ENCODE measurements at regions not wholly inside any gene's neighbourhood (a gene's known extent, or its start where the extent isn't known, plus 50 kb on each side); places are given as distances from the start of the nearest gene placed in this dataset.

GRCh38 chr7:26061678-26062603 is 90.1 kb upstream of the NFE2L3 start:
- CTCF ChIA-PET, result interaction anchor here (0.8 to 4.2 kb wide), 16 partner anchors 8 to 304 kb away, joined by 3 to 84 read pairs (median 4); no protein-coding TSS in a partner anchor
- peak; percentile 80 for TF ChIP-seq CTCF (IDR thresholded peaks at IDR 0.05; ENCODE audit: control extremely low read depth, extremely low read depth, low read depth, missing control alignments)

GRCh38 chr7:26065652-26066051 is 86.3 kb upstream of the NFE2L3 start:
- no peak for DNase-seq (ENCODE audit: extremely low spot score)
- CTCF ChIA-PET, result interaction anchor here (1.8 to 4.9 kb wide), 3 partner anchors 16 to 173 kb away, joined by 6 to 84 read pairs (median 16); no protein-coding TSS in a partner anchor
- TF ChIP-seq CTCF (IDR thresholded peaks at IDR 0.05; ENCODE audit: control extremely low read depth, extremely low read depth, low read depth, missing control alignments), result no peak
- POLR2A ChIA-PET, result no interaction called here

More at GRCh38 chr7:26061678-26062603, 90.1 kb upstream of the NFE2L3 start:
- peak; percentile 74 for DNase-seq (ENCODE audit: extremely low spot score)
- POLR2A ChIA-PET, result no interaction called here

GRCh38 chr7:26066736-26067135 is 85.3 kb upstream of the NFE2L3 start:
- POLR2A ChIA-PET, result no interaction called here
- CTCF ChIA-PET, result interaction anchor here (1.2 to 4.9 kb wide), 2 partner anchors 12 to 174 kb away, joined by 3 to 16 read pairs; no protein-coding TSS in a partner anchor

GRCh38 chr7:26070290-26070689 is 81.7 kb upstream of the NFE2L3 start:
- DNase-seq (ENCODE audit: extremely low spot score), result no peak
- ChIA-PET CTCF (interaction anchor here (1.2 to 4.9 kb wide), 6 partner anchors 10 to 295 kb away, joined by 3 to 17 read pairs (median 9); no protein-coding TSS in a partner anchor), POLR2A (no interaction called here)
- TF ChIP-seq CTCF (IDR thresholded peaks at IDR 0.05; ENCODE audit: control extremely low read depth, extremely low read depth, low read depth, missing control alignments), result no peak

More at GRCh38 chr7:26066736-26067135, 85.3 kb upstream of the NFE2L3 start:
- DNase-seq (ENCODE audit: extremely low spot score), result no peak
- TF ChIP-seq CTCF (IDR thresholded peaks at IDR 0.05; ENCODE audit: control extremely low read depth, extremely low read depth, low read depth, missing control alignments), result no peak

GRCh38 chr7:26071622-26072456 is 80.2 kb upstream of the NFE2L3 start:
- ChIA-PET POLR2A (no interaction called here), CTCF (interaction anchor here (1.0 to 3.1 kb wide), 4 partner anchors 11 to 179 kb away, joined by 3 to 14 read pairs (median 4); no protein-coding TSS in a partner anchor)
- DNase-seq (ENCODE audit: extremely low spot score), result no peak
- TF ChIP-seq CTCF (IDR thresholded peaks at IDR 0.05; ENCODE audit: control extremely low read depth, extremely low read depth, low read depth, missing control alignments), result no peak

- ChIA-PET CTCF (interaction anchor here (1.1 to 2.6 kb wide), 2 partner anchors 10 to 18 kb away, joined by 5 to 11 read pairs; no protein-coding TSS in a partner anchor), POLR2A (no interaction called here)
- TF ChIP-seq CTCF (IDR thresholded peaks at IDR 0.05; ENCODE audit: control extremely low read depth, extremely low read depth, low read depth, missing control alignments), result no peak
- no peak for DNase-seq (ENCODE audit: extremely low spot score)
Observed at GRCh38 chr7:26073041-26073440, 79.0 kb upstream of the NFE2L3 start.

Measured in GM10248 (cell line).